Adrenal gland (tissue), 9 donors: ENCODE measurements at regions not wholly inside any gene's neighbourhood (a gene's known extent, or its start where the extent isn't known, plus 50 kb on each side); places are given as distances from the start of the nearest gene placed in this dataset.
"Not testable (repeated sequence)": the region's sequence is repeated elsewhere in the genome, so short reads cannot be mapped to it uniquely, and the experiment has no call there.

Experiments
- DNase-seq, 7 donors: peaks; one replicate each; pipeline ENCODE4 v3.0.0-alpha.2; 2019 to 2020
- H3K27ac ChIP-seq, 5 donors: fragments of 200-600 bp; sonication (generic) in 4 of 5; 1 replicate in 3 of 5; 2 replicates in 2 of 5; pipeline versions ENCODE4 v1.5.1 to v1.8.0; 2016 to 2020; ENCODE audit warnings: mild to moderate bottlenecking in 1 of 5
- H3K27me3 ChIP-seq: fragments of 200-600 bp; 2 replicates; pipeline ENCODE4 v1.8.0; 2021
- H3K36me3 ChIP-seq, 2 donors: fragments of 200-600 bp; replicated peaks in 1 of 2; 1 replicate in 1 of 2; 2 replicates in 1 of 2; pipeline versions ENCODE4 v1.5.1 to v1.8.0; 2018 to 2022
- H3K4me1 ChIP-seq, 2 donors: fragments of 200-600 bp; replicated peaks in 1 of 2; 1 replicate in 1 of 2; 2 replicates in 1 of 2; pipeline versions ENCODE4 v1.5.1 to v1.8.0; 2018 to 2021
- H3K4me3 ChIP-seq, 4 donors: fragments of 200-600 bp; sonication (generic) in 3 of 4; one replicate each; pipeline ENCODE4 v1.5.1; 2016 to 2018
- H3K9me3 ChIP-seq, 3 donors: fragments of 200-600 bp; sonication (generic) in 1 of 3; replicated peaks in 1 of 3; 1 replicate in 2 of 3; 2 replicates in 1 of 3; pipeline versions ENCODE4 v1.5.1 to v1.8.0; 2016 to 2021
- CTCF ChIP-seq, 6 experiments: fragments of 450-650 bp in 4 of 6; fragments of 200-600 bp in 2 of 6; sonication (generic) in 1 of 6; IDR thresholded peaks; 1 replicate in 5 of 6; 2 replicates in 1 of 6; pipeline versions ENCODE4 v1.5.1 to v1.8.0; 2016 to 2021; ENCODE audit warnings: antibody characterized with exemption in 6 of 6, mild to moderate bottlenecking in 2 of 6, moderate library complexity in 1 of 6
- POLR2A ChIP-seq, 2 donors: fragments of 450-650 bp; IDR thresholded peaks; one replicate each; pipeline ENCODE4 v1.6.1; 2017; ENCODE audit warnings: antibody characterized with exemption in 2 of 2, mild to moderate bottlenecking in 2 of 2, moderate library complexity in 1 of 2
- WGBS, 4 donors: extraction: QIAGEN DNeasy Blood & Tissue Kit in 2 of 4; methylation state at CpG; one replicate each; pipeline versions ENCODE4 v1.1.5 to v1.1.7; 2013 to 2017; 5-methylcytosine and 5-hydroxymethylcytosine counted together
- intact Hi-C, 2 donors: fragments of 100-400 bp; cut with DNase I; formaldehyde crosslinking; loops; one replicate each; pipeline versions ENCODE4 v1.14.1 to v1.15.0; 2022 to 2023
- donor health status: healthy with polysubstance abuse.
- donor health status: Bipolar disorder and iron deficiency.
- donor health status: DM: yes; HTN: yes; CAD: no.
- donor health status: DM: no; HTN: no; CAD: no.
- donor health status: DM: no; HTN: no; CAD: no.

GRCh38 chr2:200125444-200126284, 170.3 kb downstream of the MAIP1 start:
- TF ChIP-seq CTCF (IDR thresholded peaks at IDR 0.05) (no peak), POLR2A (IDR thresholded peaks at IDR 0.05) (no peak)
- DNase-seq, result no peak
- no peaks in the 10 kb centered on the region for H3K27me3 ChIP-seq
- H3K4me3 ChIP-seq, result no peak overlapping the region
- H3K27ac ChIP-seq, result no peak overlapping the region
- intact Hi-C loops, result no loop called here
- H3K4me1 ChIP-seq, result no peaks in the 10 kb centered on the region
- 86 to 89% (median 87%) methylated on average over 4 of the region's 4 CpGs for WGBS, 4 donors
- no peaks in the 10 kb centered on the region for H3K9me3 ChIP-seq
- H3K36me3 ChIP-seq, result no peaks in the 10 kb centered on the region

DNA sequence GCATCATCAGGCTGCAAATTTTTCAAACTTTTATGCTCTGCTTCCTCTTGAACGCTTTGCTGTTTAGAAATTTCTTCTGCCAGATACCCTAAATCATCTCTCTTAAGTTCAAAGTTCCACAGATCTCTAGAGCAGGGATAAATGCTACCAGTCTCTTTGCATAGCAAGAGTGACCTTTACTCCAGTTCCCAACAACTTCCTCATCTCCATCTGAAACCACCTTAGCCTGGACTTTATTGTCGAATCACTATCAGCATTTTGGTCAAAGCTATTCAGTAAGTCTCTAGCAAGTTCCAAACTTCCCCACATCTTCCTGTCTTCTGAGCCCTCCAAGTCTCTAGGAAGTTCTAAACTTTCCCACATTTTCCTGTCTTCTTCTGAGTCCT, 170.9 kb downstream of the MAIP1 start:
- H3K4me3 ChIP-seq, DNase-seq, H3K27me3 ChIP-seq, H3K9me3 ChIP-seq, H3K27ac ChIP-seq, H3K4me1 ChIP-seq, intact Hi-C loops, H3K36me3 ChIP-seq: not testable (repeated sequence)
- WGBS, 4 donors, result 57 to 71% (median 67%) methylated on average over 2 of the region's 2 CpGs

DNA sequence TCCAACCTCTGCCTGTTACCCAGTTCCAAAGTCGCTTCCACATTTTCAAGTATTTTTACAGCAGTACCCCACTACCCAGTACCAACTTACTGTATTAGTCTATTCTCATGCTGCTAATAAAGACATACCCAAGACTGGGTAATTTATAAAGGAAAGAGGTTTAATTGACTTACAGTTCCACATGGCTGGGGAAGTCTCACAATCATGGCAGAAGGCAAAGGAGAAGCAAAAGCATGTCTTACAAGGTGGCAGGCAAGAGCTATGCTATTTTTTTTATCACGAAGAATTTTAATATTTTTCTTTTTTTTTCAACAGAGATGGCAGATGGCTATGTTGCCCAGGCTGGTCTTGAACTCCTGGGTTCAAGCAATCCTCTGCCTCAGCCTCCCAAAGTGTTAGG, 171.3 kb downstream of the MAIP1 start:
- 84 to 97% (median 92%) methylated on average over 2 of the region's 2 CpGs for WGBS, 4 donors

GRCh38 chr2:200127848-200128247, 172.5 kb downstream of the MAIP1 start:
- no peak overlapping the region for H3K4me3 ChIP-seq
- TF ChIP-seq POLR2A (IDR thresholded peaks at IDR 0.05) (no peak), CTCF (IDR thresholded peaks at IDR 0.05) (no peak)
- intact Hi-C loops, result no loop called here
- no peaks in the 10 kb centered on the region for H3K27me3 ChIP-seq
- no peaks in the 10 kb centered on the region for H3K9me3 ChIP-seq
- no peak overlapping the region for H3K27ac ChIP-seq
- H3K36me3 ChIP-seq, result no peaks in the 10 kb centered on the region
- no peak for DNase-seq
- no peaks in the 10 kb centered on the region for H3K4me1 ChIP-seq

More for the DNA sequence above, 171.3 kb downstream of the MAIP1 start:
- H3K9me3 ChIP-seq, H3K4me1 ChIP-seq, H3K4me3 ChIP-seq, H3K36me3 ChIP-seq, DNase-seq, intact Hi-C loops, H3K27me3 ChIP-seq, H3K27ac ChIP-seq: not testable (repeated sequence)

DNA sequence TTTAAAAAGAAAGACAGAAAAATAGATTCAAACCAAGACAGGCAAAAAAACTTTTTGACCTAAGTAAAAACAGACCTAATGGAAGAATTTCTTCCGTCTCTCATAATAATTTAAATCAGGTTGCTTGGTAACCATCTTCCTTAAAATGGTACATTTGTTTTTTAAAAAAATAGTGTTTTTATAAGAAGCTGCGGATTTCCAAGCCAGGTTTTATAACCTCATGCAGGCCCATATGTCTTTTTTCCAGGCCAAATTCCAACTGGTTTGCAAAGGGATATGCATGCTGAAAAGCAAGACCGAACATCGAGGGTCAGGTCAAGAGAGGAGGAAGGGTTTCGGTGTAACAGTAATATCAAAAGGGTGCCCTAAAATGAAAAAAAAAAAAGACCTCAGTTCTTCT, 172.9 kb downstream of the MAIP1 start:
- intact Hi-C loops, result no loop called here
- TF ChIP-seq POLR2A (IDR thresholded peaks at IDR 0.05) (no peak), CTCF (IDR thresholded peaks at IDR 0.05) (no peak)
- Histone ChIP-seq H3K27me3 (no peaks in the 10 kb centered on the region), H3K4me3 (no peak overlapping the region), H3K36me3 (no peaks in the 10 kb centered on the region), H3K4me1 (no peaks in the 10 kb centered on the region), H3K9me3 (no peaks in the 10 kb centered on the region), H3K27ac (no peak overlapping the region)
- 84 to 87% (median 85%) methylated on average over 5 of the region's 5 CpGs for WGBS, 4 donors
- no peak for DNase-seq
